A673 (cell line): ENCODE measurements at regions not wholly inside any gene's neighbourhood (a gene's known extent, or its start where the extent isn't known, plus 50 kb on each side); places are given as distances from the start of the nearest gene placed in this dataset.

Experiments used
- BruUV-seq: library from RNA; stranded (reverse); fragments of 400-500 nt; replicated peaks from 2 replicates; lab custom pipeline; 2021; lab: Mats Ljungman, UMichigan
- CTCF ChIA-PET: fragments of 300-600 bp; sonication (Branson Sonifier 250); formaldehyde crosslinking; loops from one replicate; lab custom pipeline; 2022; ENCODE audit warnings: antibody characterized with exemption; lab: Charles Lee
- POLR2A ChIA-PET: fragments of 300-600 bp; sonication (Branson Sonifier 250); formaldehyde crosslinking; loops from one replicate; lab custom pipeline; 2022; ENCODE audit warnings: antibody characterized with exemption; ENCODE audit not compliant: low non-redundant PET; lab: Charles Lee
- DNase-seq: peaks from one replicate; pipeline ENCODE4 v3.0.0-alpha.2; 2015; ENCODE audit warnings: low spot score
- H3K27ac ChIP-seq: fragments of 200-600 bp; sonication (generic); 2 replicates; pipeline ENCODE4 v1.5.1; 2016; ENCODE audit warnings: mixed run types, low read depth, mild to moderate bottlenecking, mixed read lengths, antibody characterized with exemption, low read length; ENCODE audit not compliant: poor library complexity, severe bottlenecking
- H3K27me3 ChIP-seq: fragments of 200-600 bp; sonication (generic); replicated peaks from 2 replicates; pipeline ENCODE4 v1.6.1; 2017; ENCODE audit warnings: mixed run types, low read depth, mild to moderate bottlenecking, mixed read lengths, antibody characterized with exemption, low read length; ENCODE audit not compliant: insufficient read depth, poor library complexity
- H3K36me3 ChIP-seq: fragments of 200-600 bp; sonication (generic); 2 replicates; pipeline ENCODE4 v1.6.1; 2016; ENCODE audit warnings: mixed run types, mild to moderate bottlenecking, mixed read lengths, antibody characterized with exemption, low read length; ENCODE audit not compliant: insufficient read depth, poor library complexity, severe bottlenecking
- H3K4me1 ChIP-seq: fragments of 200-600 bp; sonication (generic); 2 replicates; pipeline ENCODE4 v1.6.1; 2017; ENCODE audit warnings: mixed run types, mild to moderate bottlenecking, mixed read lengths, antibody characterized with exemption, low read length; ENCODE audit not compliant: insufficient read depth, poor library complexity, severe bottlenecking
- H3K4me3 ChIP-seq: fragments of 200-600 bp; sonication (generic); 2 replicates; pipeline ENCODE4 v1.5.1; 2016; ENCODE audit warnings: low read depth, mixed run types, mild to moderate bottlenecking, mixed read lengths, low read length; ENCODE audit not compliant: poor library complexity, severe bottlenecking
- H3K9me3 ChIP-seq: fragments of 200-600 bp; sonication (generic); 2 replicates; pipeline ENCODE4 v1.6.1; 2016; ENCODE audit warnings: mixed run types, low read depth, mild to moderate bottlenecking, mixed read lengths, antibody characterized with exemption, low read length; ENCODE audit not compliant: poor library complexity, severe bottlenecking
- EZH2 ChIP-seq: fragments of 200-600 bp; sonication (generic); IDR thresholded peaks from 2 replicates; pipeline ENCODE4 v1.6.1; 2017; ENCODE audit warnings: borderline replicate concordance, low read depth, mild to moderate bottlenecking, mixed read lengths, antibody characterized with exemption, low read length; ENCODE audit not compliant: poor library complexity, severe bottlenecking
- intact Hi-C: fragments of 100-400 bp; cut with micrococcal nuclease; formaldehyde crosslinking; loops from one replicate; pipeline ENCODE4 v1.10.0; 2022; ENCODE audit not compliant: unreplicated experiment
- TF ChIP-seq, protein P1 (sequence below): fragments of 300-800, 200-600 bp; sonication (generic); conservative IDR thresholded peaks from 2 replicates; pipeline ENCODE4 v1.5.1; 2017; ENCODE audit warnings: low read depth, mild to moderate bottlenecking, antibody characterized with exemption, low read length, moderate library complexity, mixed read lengths

DNA sequence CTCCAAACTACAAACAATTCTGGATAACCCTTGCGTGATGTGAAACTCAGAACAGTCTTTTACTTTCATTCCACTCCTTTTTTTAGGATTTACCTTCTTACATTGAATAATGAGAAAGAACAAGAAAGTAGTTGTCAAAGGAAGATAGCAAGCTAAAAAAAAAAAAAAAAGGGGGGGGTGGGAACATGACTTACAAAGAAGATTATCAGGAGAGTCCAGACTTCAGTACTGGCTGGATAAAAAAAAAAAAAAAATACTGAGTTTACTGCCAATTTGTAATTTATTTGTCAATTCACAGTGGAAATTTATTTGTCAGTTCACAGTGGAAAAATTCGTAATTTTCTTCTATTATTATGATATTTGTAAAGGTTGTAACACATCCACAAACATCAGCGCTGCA is 792.4 kb upstream of the SLITRK5 start:
- TF ChIP-seq EZH2: no peak
- no peak for DNase-seq
- H3K27ac ChIP-seq: no peak overlapping the region
- intact Hi-C loops: no loop called here
- no peaks in the 10 kb centered on the region for H3K36me3 ChIP-seq
- H3K4me1 ChIP-seq: no peaks in the 10 kb centered on the region
- H3K27me3 ChIP-seq: no peaks in the 10 kb centered on the region
- no TSS peak for BruUV-seq
- no peaks in the 10 kb centered on the region for H3K9me3 ChIP-seq
- POLR2A ChIA-PET: no interaction called here
- CTCF ChIA-PET: no interaction called here
- no peak overlapping the region for H3K4me3 ChIP-seq

DNA sequence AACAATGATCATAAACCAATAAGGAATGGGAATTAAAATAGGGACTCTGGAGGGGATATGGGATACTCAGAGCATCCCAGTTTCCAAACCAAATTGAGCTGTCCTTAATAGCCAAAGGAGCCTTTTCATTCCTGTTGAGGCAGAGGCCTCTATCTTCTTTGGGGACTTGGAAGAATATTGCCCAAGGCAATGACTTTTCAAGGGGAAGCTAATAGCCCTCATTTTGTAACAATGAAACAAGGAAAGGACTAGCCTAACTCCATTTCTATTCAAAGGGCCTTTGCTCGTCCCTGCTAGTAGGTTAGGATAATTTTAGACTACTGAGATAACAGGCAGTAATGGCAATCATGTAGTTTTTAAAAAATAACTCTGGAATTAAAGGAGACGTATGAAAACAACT is 789.8 kb upstream of the SLITRK5 start:
- DNase-seq: no peak
- no peak overlapping the region for H3K4me3 ChIP-seq
- H3K9me3 ChIP-seq: no peaks in the 10 kb centered on the region
- no peak for TF ChIP-seq EZH2
- TF ChIP-seq, protein P1, sequence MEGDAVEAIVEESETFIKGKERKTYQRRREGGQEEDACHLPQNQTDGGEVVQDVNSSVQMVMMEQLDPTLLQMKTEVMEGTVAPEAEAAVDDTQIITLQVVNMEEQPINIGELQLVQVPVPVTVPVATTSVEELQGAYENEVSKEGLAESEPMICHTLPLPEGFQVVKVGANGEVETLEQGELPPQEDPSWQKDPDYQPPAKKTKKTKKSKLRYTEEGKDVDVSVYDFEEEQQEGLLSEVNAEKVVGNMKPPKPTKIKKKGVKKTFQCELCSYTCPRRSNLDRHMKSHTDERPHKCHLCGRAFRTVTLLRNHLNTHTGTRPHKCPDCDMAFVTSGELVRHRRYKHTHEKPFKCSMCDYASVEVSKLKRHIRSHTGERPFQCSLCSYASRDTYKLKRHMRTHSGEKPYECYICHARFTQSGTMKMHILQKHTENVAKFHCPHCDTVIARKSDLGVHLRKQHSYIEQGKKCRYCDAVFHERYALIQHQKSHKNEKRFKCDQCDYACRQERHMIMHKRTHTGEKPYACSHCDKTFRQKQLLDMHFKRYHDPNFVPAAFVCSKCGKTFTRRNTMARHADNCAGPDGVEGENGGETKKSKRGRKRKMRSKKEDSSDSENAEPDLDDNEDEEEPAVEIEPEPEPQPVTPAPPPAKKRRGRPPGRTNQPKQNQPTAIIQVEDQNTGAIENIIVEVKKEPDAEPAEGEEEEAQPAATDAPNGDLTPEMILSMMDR: no peak
- no TSS peak for BruUV-seq
- H3K36me3 ChIP-seq: no peaks in the 10 kb centered on the region
- CTCF ChIA-PET: no interaction called here
- no peak overlapping the region for H3K27ac ChIP-seq
- intact Hi-C loops: no loop called here
- no peaks in the 10 kb centered on the region for H3K27me3 ChIP-seq
- H3K4me1 ChIP-seq: no peaks in the 10 kb centered on the region
- POLR2A ChIA-PET: no interaction called here

GRCh38 chr13:86882107-86882506 is 789.1 kb upstream of the SLITRK5 start:
- ChIA-PET CTCF (no interaction called here), POLR2A (no interaction called here)
- Histone ChIP-seq H3K4me1 (no peaks in the 10 kb centered on the region), H3K9me3 (no peaks in the 10 kb centered on the region), H3K4me3 (no peak overlapping the region), H3K27me3 (no peaks in the 10 kb centered on the region), H3K36me3 (no peaks in the 10 kb centered on the region), H3K27ac (no peak overlapping the region)
- DNase-seq: no peak
- no peak for TF ChIP-seq EZH2
- TF ChIP-seq, protein P1: no peak
- no TSS peak for BruUV-seq
- intact Hi-C loops: no loop called here

DNA sequence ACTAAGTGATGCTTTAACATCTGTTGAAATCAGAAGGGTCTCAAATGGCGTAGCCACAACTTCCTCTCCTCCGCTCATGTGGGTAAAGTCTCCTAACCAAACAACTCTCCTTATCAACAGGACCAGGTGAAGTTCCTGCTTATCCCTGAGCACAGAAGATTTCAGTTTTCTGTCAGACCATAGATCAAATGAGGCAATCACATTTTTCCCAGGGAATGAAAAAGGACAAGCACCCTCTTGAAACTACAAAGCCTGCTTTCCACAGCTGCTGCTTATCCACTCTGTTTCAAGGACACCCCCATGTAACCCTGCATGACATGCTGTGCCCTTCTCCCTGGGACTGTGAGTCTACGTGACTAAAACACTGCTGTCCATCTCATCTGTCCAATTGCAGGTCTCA is 788.3 kb upstream of the SLITRK5 start:
- Histone ChIP-seq H3K36me3 (no peaks in the 10 kb centered on the region), H3K27ac (no peak overlapping the region), H3K4me3 (no peak overlapping the region), H3K27me3 (no peaks in the 10 kb centered on the region), H3K4me1 (no peaks in the 10 kb centered on the region), H3K9me3 (no peaks in the 10 kb centered on the region)
- no TSS peak for BruUV-seq
- no peak for DNase-seq
- TF ChIP-seq, protein P1: no peak
- TF ChIP-seq EZH2: no peak
- intact Hi-C loops: no loop called here
- ChIA-PET CTCF (no interaction called here), POLR2A (no interaction called here)
